ENCODE measurements at regions not wholly inside any gene's neighbourhood (a gene's known extent, or its start where the extent isn't known, plus 50 kb on each side); places are given as distances from the start of the nearest gene placed in this dataset.
"Not testable (repeated sequence)": the region's sequence is repeated elsewhere in the genome, so short reads cannot be mapped to it uniquely, and the experiment has no call there.

GRCh38 chr13:109998684-109999533 lies 212.5 kb upstream of the IRS2 start:
- peak; percentile 80 for TF ChIP-seq CTCF (conservative IDR thresholded peaks at IDR 0.05)
- peak overlapping the region; percentile 52 for H3K27ac ChIP-seq

GRCh38 chr13:109998037-109998436 lies 211.7 kb upstream of the IRS2 start:
- no peak for TF ChIP-seq CTCF (conservative IDR thresholded peaks at IDR 0.05)
- H3K27ac ChIP-seq: peak overlapping the region; percentile 52

- H3K27ac ChIP-seq: not testable (repeated sequence)
Measured at GRCh38 chr13:109997056-109997595, 210.7 kb upstream of the IRS2 start.

GRCh38 chr13:109996404-109996960 lies 210.1 kb upstream of the IRS2 start:
- no peak overlapping the region for H3K27ac ChIP-seq
- no peak for TF ChIP-seq CTCF (conservative IDR thresholded peaks at IDR 0.05)

- TF ChIP-seq CTCF (conservative IDR thresholded peaks at IDR 0.05): no peak
- no peak overlapping the region for H3K27ac ChIP-seq
Measured at GRCh38 chr13:109995578-109995977, 209.2 kb upstream of the IRS2 start.

GRCh38 chr13:109990296-109990695 lies 203.9 kb upstream of the IRS2 start:
- no peak overlapping the region for H3K27ac ChIP-seq
- TF ChIP-seq CTCF (conservative IDR thresholded peaks at IDR 0.05): no peak

- no peak overlapping the region for H3K27ac ChIP-seq
- no peak for TF ChIP-seq CTCF (conservative IDR thresholded peaks at IDR 0.05)
Measured at GRCh38 chr13:109989686-109990085, 203.3 kb upstream of the IRS2 start.

- no peak overlapping the region for H3K27ac ChIP-seq
- TF ChIP-seq CTCF (conservative IDR thresholded peaks at IDR 0.05): no peak
Measured at GRCh38 chr13:109989155-109989554, 202.8 kb upstream of the IRS2 start.

Data from VCaP (cell line).